OCI-LY7 (cell line): ENCODE measurements at regions not wholly inside any gene's neighbourhood (a gene's known extent, or its start where the extent isn't known, plus 50 kb on each side); places are given as distances from the start of the nearest gene placed in this dataset.

ENCODE experiments used
- BruUV-seq: library from RNA; stranded (reverse); fragments of 400-500 nt; replicated peaks from 2 replicates; lab custom pipeline; 2021; lab: Mats Ljungman, UMichigan
- CTCF ChIA-PET: fragments of 300-600 bp; sonication (Branson Sonifier 250); formaldehyde crosslinking; loops from one replicate; lab custom pipeline; 2022; ENCODE audit warnings: antibody characterized with exemption; ENCODE audit not compliant: unreplicated experiment; lab: Charles Lee
- POLR2A ChIA-PET: fragments of 300-600 bp; sonication (Branson Sonifier 250); formaldehyde crosslinking; loops from one replicate; lab custom pipeline; 2022; ENCODE audit warnings: antibody characterized with exemption; lab: Charles Lee
- DNase-seq: peaks from one replicate; pipeline ENCODE4 v3.0.0-alpha.2; 2015; ENCODE audit warnings: low spot score
- H2AFZ ChIP-seq: fragments of 200-600 bp; sonication (generic), shearing (Covaris generic); 2 replicates; pipeline ENCODE4 v1.6.1; 2014; ENCODE audit warnings: mild to moderate bottlenecking, antibody characterized with exemption, low read length, moderate library complexity
- H3K27ac ChIP-seq: fragments of 200-600 bp; sonication (generic); 2 replicates; pipeline ENCODE4 v1.5.1; 2014; ENCODE audit warnings: mixed run types, low read depth, mild to moderate bottlenecking, moderate library complexity, low read length, inconsistent platforms; ENCODE audit not compliant: poor library complexity, severe bottlenecking
- H3K36me3 ChIP-seq: fragments of 200-600 bp; sonication (generic); 2 replicates; pipeline ENCODE4 v1.6.1; 2014; ENCODE audit warnings: mild to moderate bottlenecking, antibody characterized with exemption, low read length, moderate library complexity, mixed read lengths; ENCODE audit not compliant: insufficient read depth
- H3K4me1 ChIP-seq: fragments of 200-600 bp; sonication (generic); 2 replicates; pipeline ENCODE4 v1.5.1; 2014; ENCODE audit warnings: mild to moderate bottlenecking, low read length; ENCODE audit not compliant: insufficient read depth, poor library complexity, severe bottlenecking
- H3K4me2 ChIP-seq: fragments of 200-600 bp; sonication (generic); 2 replicates; pipeline ENCODE4 v1.6.1; 2014; ENCODE audit warnings: mild to moderate bottlenecking, low read length
- H3K4me3 ChIP-seq: fragments of 200-600 bp; sonication (generic); 2 replicates; pipeline ENCODE4 v1.5.1; 2014; ENCODE audit warnings: mild to moderate bottlenecking, low read depth, low read length; ENCODE audit not compliant: poor library complexity, severe bottlenecking
- H3K79me2 ChIP-seq: fragments of 200-600 bp; sonication (generic); 2 replicates; pipeline ENCODE4 v1.6.1; 2016; ENCODE audit warnings: low read depth, mild to moderate bottlenecking, low read length, moderate library complexity, mixed read lengths; ENCODE audit not compliant: insufficient read depth
- H3K9me2 ChIP-seq: fragments of 200-600 bp; sonication (generic); 2 replicates; pipeline ENCODE4 v1.6.1; 2016; ENCODE audit warnings: mild to moderate bottlenecking, low read length, mixed read lengths; ENCODE audit not compliant: insufficient read depth
- H3K9me3 ChIP-seq: fragments of 200-600 bp; sonication (generic); 2 replicates; pipeline ENCODE4 v1.6.1; 2014; ENCODE audit warnings: mild to moderate bottlenecking, mixed run types, low read length, mixed read lengths
- H4K20me1 ChIP-seq: fragments of 200-600 bp; sonication (generic); 2 replicates; pipeline ENCODE4 v1.6.1; 2014; ENCODE audit warnings: mild to moderate bottlenecking, antibody characterized with exemption, low read length, moderate library complexity, mixed read lengths; ENCODE audit not compliant: insufficient read depth
- CTCF ChIP-seq: fragments of 200-600 bp; sonication (generic); conservative IDR thresholded peaks from 2 replicates; pipeline ENCODE4 v1.5.1; 2014; ENCODE audit warnings: mild to moderate bottlenecking, antibody characterized with exemption, low read length, moderate library complexity, mixed read lengths
- EZH2phosphoT487 ChIP-seq: fragments of 200-600 bp; sonication (generic); IDR thresholded peaks from 2 replicates; pipeline ENCODE4 v1.6.1; 2018; ENCODE audit warnings: low read depth, borderline replicate concordance, mild to moderate bottlenecking, mixed run types, antibody characterized with exemption, low read length, moderate library complexity, mixed read lengths
- intact Hi-C: fragments of 100-400 bp; cut with micrococcal nuclease; formaldehyde crosslinking; loops from one replicate; pipeline ENCODE4 v1.10.0; 2022; ENCODE audit not compliant: unreplicated experiment

- H4K20me1 ChIP-seq: no peaks in the 10 kb centered on the region
- H3K9me2 ChIP-seq: no peaks in the 10 kb centered on the region
- H3K9me3 ChIP-seq: no peaks in the 10 kb centered on the region
- DNase-seq: no peak
- H2AFZ ChIP-seq: no peak overlapping the region
- no peak for TF ChIP-seq CTCF
- no peak for TF ChIP-seq EZH2phosphoT487
- intact Hi-C loops: no loop called here
- H3K4me3 ChIP-seq: no peak overlapping the region
- no peaks in the 10 kb centered on the region for H3K36me3 ChIP-seq
- BruUV-seq: no TSS peak
- H3K79me2 ChIP-seq: no peaks in the 10 kb centered on the region
- POLR2A ChIA-PET: no interaction called here
- H3K27ac ChIP-seq: no peak overlapping the region
- no peak overlapping the region for H3K4me2 ChIP-seq
- CTCF ChIA-PET: no interaction called here
- H3K4me1 ChIP-seq: no peaks in the 10 kb centered on the region
These were observed 106.5 kb downstream of the ASB7 start for GRCh38 chr15:100708916-100709315.

GRCh38 chr15:100710222-100710621, 107.8 kb downstream of the ASB7 start:
- no peaks in the 10 kb centered on the region for H3K4me1 ChIP-seq
- no peak overlapping the region for H3K4me2 ChIP-seq
- no peaks in the 10 kb centered on the region for H3K9me2 ChIP-seq
- DNase-seq: no peak
- no peak overlapping the region for H2AFZ ChIP-seq
- H3K9me3 ChIP-seq: no peaks in the 10 kb centered on the region
- H4K20me1 ChIP-seq: no peaks in the 10 kb centered on the region
- TF ChIP-seq CTCF (no peak), EZH2phosphoT487 (no peak)
- no peak overlapping the region for H3K4me3 ChIP-seq
- H3K79me2 ChIP-seq: no peaks in the 10 kb centered on the region
- H3K36me3 ChIP-seq: no peaks in the 10 kb centered on the region
- intact Hi-C loops: no loop called here
- CTCF ChIA-PET: no interaction called here
- POLR2A ChIA-PET: no interaction called here
- BruUV-seq: no TSS peak
- H3K27ac ChIP-seq: no peak overlapping the region

DNA sequence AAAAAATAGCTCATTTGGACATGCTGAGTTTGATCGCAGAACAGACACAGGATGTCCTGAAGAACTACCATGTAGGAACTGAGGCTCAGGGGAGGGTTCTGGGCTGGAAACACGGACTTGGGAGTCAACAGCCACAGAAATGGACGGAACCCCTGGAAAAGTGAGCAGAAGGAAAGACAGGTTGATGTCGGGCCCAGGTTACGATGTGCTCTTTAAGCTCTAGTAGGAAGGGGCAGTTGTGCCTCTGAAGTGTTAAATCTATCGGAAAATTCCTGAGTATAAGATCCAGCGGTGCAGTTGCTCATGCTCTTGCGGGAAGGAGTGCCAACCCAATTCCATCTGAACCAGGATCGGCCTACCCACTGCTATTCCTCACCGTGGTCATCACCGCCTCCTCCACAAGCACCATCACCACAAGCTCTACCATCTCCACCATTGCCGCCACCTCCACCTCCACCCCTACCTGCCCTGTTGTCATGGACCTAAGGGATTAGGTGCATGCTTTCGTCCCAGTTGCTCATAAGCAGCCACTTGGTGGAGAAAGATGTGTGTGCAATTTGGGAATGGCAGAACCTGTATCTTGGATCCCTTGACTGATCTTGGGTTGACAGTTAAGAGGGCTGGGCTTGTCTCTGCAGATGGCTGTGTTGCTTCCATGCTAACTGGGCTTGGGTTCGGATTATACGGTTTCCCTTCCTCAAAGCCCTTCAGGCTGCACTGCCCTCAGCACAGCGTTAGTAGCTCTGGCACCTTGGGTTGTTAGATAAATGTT, 108.5 kb downstream of the ASB7 start:
- Histone ChIP-seq H2AFZ (no peak overlapping the region), H3K9me3 (no peaks in the 10 kb centered on the region), H3K4me3 (no peak overlapping the region), H3K27ac (no peak overlapping the region), H4K20me1 (no peaks in the 10 kb centered on the region), H3K36me3 (no peaks in the 10 kb centered on the region), H3K9me2 (no peaks in the 10 kb centered on the region), H3K79me2 (no peaks in the 10 kb centered on the region), H3K4me2 (no peak overlapping the region), H3K4me1 (no peaks in the 10 kb centered on the region)
- intact Hi-C loops: no loop called here
- no peak for TF ChIP-seq CTCF
- no peak for TF ChIP-seq EZH2phosphoT487
- no peak for DNase-seq
- ChIA-PET POLR2A (no interaction called here), CTCF (interaction anchor here (0.6 kb wide), 1 partner anchor 944 kb away, joined by 3 read pairs; no protein-coding TSS in a partner anchor)
- no TSS peak for BruUV-seq
